Right lobe of liver (tissue), 4 donors: ENCODE measurements at regions not wholly inside any gene's neighbourhood (a gene's known extent, or its start where the extent isn't known, plus 50 kb on each side); places are given as distances from the start of the nearest gene placed in this dataset.

Source experiments
- POLR2A ChIP-seq: fragments of 450-650 bp; IDR thresholded peaks from one replicate; pipeline ENCODE4 v1.6.1; 2017; ENCODE audit warnings: antibody characterized with exemption, mild to moderate bottlenecking
- TF ChIP-seq, protein P1 (sequence below), 4 donors: fragments of 200-600 bp in 3 of 4; fragments of 450-650 bp in 1 of 4; IDR thresholded peaks; one replicate each; pipeline versions ENCODE4 v1.5.1 to v1.8.0; 2016 to 2022; ENCODE audit warnings: antibody characterized with exemption in 4 of 4, mild to moderate bottlenecking in 2 of 4
- donor health status: DM: no; HTN: no; CAD: no.
- donor health status: DM: no; HTN: no; CAD: no.
- donor health status: DM: no; HTN: yes; CAD: no.

DNA sequence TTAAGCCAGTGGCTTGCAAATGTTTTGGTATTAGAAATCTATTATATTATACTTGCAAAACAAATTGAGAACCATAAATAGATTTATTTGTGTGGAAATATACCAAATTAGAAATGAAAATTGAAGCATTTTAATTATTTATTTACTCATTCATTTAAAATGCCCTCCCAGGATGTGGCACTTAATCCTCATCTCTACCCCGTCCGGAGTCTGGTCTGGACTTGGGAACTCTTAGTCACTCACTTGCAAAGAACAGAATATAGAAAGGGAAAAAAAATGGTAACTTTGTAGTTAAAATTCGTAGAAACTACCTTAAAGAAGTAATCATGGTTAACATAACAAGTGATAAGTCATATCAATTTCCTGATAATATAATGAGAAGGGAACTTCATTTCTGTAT lies 775.9 kb upstream of the INTU start:
- TF ChIP-seq, protein P1, sequence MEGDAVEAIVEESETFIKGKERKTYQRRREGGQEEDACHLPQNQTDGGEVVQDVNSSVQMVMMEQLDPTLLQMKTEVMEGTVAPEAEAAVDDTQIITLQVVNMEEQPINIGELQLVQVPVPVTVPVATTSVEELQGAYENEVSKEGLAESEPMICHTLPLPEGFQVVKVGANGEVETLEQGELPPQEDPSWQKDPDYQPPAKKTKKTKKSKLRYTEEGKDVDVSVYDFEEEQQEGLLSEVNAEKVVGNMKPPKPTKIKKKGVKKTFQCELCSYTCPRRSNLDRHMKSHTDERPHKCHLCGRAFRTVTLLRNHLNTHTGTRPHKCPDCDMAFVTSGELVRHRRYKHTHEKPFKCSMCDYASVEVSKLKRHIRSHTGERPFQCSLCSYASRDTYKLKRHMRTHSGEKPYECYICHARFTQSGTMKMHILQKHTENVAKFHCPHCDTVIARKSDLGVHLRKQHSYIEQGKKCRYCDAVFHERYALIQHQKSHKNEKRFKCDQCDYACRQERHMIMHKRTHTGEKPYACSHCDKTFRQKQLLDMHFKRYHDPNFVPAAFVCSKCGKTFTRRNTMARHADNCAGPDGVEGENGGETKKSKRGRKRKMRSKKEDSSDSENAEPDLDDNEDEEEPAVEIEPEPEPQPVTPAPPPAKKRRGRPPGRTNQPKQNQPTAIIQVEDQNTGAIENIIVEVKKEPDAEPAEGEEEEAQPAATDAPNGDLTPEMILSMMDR (IDR thresholded peaks at IDR 0.05), result no peak
- no peak for TF ChIP-seq POLR2A
